ENCODE measurements at regions not wholly inside any gene's neighbourhood (a gene's known extent, or its start where the extent isn't known, plus 50 kb on each side); places are given as distances from the start of the nearest gene placed in this dataset.
"Not testable (repeated sequence)": the region's sequence is repeated elsewhere in the genome, so short reads cannot be mapped to it uniquely, and the experiment has no call there.

DNA sequence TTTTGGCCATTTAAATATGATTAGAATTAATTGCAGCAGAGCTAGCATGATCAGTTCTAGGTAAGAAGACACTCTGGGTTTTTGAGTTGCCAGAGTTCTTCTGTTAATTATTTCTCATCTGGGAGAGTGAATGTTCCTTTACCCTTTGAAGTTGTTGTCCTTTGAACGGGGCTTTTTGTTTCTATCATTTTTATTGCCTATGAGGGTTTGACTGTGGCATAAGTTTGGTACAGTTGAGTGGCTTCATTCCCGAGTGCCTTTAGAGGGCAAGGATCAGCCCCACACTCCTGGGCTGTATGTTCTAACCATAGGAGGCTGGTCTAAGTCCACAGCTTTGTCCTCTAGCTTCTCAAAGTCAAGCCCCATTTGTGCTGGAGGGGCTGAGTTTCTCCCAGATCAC, 804.3 kb downstream of the KCNJ3 start:
- TF ChIP-seq, protein P1, sequence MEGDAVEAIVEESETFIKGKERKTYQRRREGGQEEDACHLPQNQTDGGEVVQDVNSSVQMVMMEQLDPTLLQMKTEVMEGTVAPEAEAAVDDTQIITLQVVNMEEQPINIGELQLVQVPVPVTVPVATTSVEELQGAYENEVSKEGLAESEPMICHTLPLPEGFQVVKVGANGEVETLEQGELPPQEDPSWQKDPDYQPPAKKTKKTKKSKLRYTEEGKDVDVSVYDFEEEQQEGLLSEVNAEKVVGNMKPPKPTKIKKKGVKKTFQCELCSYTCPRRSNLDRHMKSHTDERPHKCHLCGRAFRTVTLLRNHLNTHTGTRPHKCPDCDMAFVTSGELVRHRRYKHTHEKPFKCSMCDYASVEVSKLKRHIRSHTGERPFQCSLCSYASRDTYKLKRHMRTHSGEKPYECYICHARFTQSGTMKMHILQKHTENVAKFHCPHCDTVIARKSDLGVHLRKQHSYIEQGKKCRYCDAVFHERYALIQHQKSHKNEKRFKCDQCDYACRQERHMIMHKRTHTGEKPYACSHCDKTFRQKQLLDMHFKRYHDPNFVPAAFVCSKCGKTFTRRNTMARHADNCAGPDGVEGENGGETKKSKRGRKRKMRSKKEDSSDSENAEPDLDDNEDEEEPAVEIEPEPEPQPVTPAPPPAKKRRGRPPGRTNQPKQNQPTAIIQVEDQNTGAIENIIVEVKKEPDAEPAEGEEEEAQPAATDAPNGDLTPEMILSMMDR (IDR thresholded peaks at IDR 0.05; ENCODE audit: unreplicated experiment) = no peak
- Mint-ChIP-seq H3K9me3 (ENCODE audit: unreplicated experiment) (no peaks in the 10 kb centered on the region), H3K27me3 (ENCODE audit: unreplicated experiment) (no peaks in the 10 kb centered on the region), H3K4me3 (ENCODE audit: unreplicated experiment) (no peak overlapping the region), H3K4me1 (ENCODE audit: unreplicated experiment) (no peaks in the 10 kb centered on the region), H3K27ac (ENCODE audit: unreplicated experiment) (no peak overlapping the region), H3K36me3 (ENCODE audit: low read depth, unreplicated experiment) (no peaks in the 10 kb centered on the region)
- no peak for DNase-seq (ENCODE audit: low spot score)

DNA sequence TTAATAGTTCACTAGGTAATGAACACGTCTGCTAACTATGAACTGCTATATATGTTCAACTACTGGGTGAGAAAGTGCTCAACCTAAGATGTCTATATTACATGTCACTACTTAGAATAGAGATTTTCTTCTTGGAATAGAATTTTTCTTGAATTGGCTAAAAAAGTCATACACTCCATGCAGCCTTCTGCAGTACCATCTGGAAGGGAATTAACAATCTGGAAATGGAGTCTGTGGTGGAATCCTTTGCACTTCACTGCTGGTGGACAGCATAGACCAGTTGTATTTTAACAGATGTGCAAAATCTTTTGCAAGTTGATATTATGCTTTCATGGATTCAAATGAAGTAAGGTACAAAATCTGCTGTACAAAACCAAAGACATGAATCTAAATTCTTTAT, 799.6 kb downstream of the KCNJ3 start:
- H3K4me3 Mint-ChIP-seq (ENCODE audit: unreplicated experiment) = no peak overlapping the region
- DNase-seq (ENCODE audit: low spot score) = no peak
- H3K27ac Mint-ChIP-seq (ENCODE audit: unreplicated experiment) = no peak overlapping the region
- TF ChIP-seq, protein P1 (IDR thresholded peaks at IDR 0.05; ENCODE audit: unreplicated experiment) = no peak
- H3K36me3 Mint-ChIP-seq (ENCODE audit: low read depth, unreplicated experiment) = no peaks in the 10 kb centered on the region
- no peaks in the 10 kb centered on the region for H3K4me1 Mint-ChIP-seq (ENCODE audit: unreplicated experiment)
- H3K9me3 Mint-ChIP-seq (ENCODE audit: unreplicated experiment) = no peaks in the 10 kb centered on the region
- H3K27me3 Mint-ChIP-seq (ENCODE audit: unreplicated experiment) = no peaks in the 10 kb centered on the region

DNA sequence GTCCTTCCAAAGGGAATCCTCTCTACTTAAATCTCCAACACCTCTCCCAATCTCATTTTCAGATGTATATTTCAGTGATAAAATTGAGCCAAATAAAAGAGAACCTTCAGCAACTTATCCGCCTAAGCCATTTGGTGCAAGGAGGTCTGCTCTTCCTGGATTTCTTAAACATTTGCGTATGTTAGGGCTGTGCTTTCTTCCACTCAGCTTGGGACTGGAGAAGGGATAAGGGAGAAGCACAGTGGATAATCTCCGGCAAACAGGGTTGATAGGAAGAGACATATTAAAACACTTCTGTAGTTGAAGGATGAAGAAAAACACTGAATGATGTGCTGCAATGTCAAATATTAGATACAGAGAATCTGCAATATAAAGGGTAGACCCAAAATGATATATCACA, 796.2 kb downstream of the KCNJ3 start:
- DNase-seq (ENCODE audit: low spot score) = no peak
- H3K36me3 Mint-ChIP-seq (ENCODE audit: low read depth, unreplicated experiment) = no peaks in the 10 kb centered on the region
- no peaks in the 10 kb centered on the region for H3K4me1 Mint-ChIP-seq (ENCODE audit: unreplicated experiment)
- no peak overlapping the region for H3K4me3 Mint-ChIP-seq (ENCODE audit: unreplicated experiment)
- TF ChIP-seq, protein P1 (IDR thresholded peaks at IDR 0.05; ENCODE audit: unreplicated experiment) = no peak
- no peaks in the 10 kb centered on the region for H3K9me3 Mint-ChIP-seq (ENCODE audit: unreplicated experiment)
- no peaks in the 10 kb centered on the region for H3K27me3 Mint-ChIP-seq (ENCODE audit: unreplicated experiment)
- no peak overlapping the region for H3K27ac Mint-ChIP-seq (ENCODE audit: unreplicated experiment)

- DNase-seq (ENCODE audit: low spot score) = no peak
- no peaks in the 10 kb centered on the region for H3K36me3 Mint-ChIP-seq (ENCODE audit: low read depth, unreplicated experiment)
- no peak overlapping the region for H3K4me3 Mint-ChIP-seq (ENCODE audit: unreplicated experiment)
- H3K4me1 Mint-ChIP-seq (ENCODE audit: unreplicated experiment) = no peaks in the 10 kb centered on the region
- no peak overlapping the region for H3K27ac Mint-ChIP-seq (ENCODE audit: unreplicated experiment)
- TF ChIP-seq, protein P1 (IDR thresholded peaks at IDR 0.05; ENCODE audit: unreplicated experiment) = no peak
- no peaks in the 10 kb centered on the region for H3K9me3 Mint-ChIP-seq (ENCODE audit: unreplicated experiment)
- no peaks in the 10 kb centered on the region for H3K27me3 Mint-ChIP-seq (ENCODE audit: unreplicated experiment)
Measured at GRCh38 chr2:155485141-155485842, 786.8 kb downstream of the KCNJ3 start.

DNA sequence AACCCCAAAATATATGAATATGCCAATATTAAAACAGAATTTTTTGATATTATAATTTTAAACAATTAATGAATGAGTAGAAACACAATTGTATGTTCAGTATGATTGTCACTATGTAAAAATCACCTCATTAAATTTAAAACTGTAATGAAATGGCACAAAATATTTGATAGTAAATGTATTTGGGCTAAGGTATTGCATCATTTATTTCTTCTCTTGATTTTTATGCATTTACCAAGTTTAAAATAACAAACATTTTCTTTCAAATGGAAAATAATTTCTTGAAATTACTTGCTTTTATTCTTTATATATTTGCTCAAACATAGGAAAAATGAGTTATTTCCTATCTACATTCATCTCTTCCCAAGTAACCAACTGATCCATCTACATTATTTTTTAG, 782.6 kb downstream of the KCNJ3 start:
- Mint-ChIP-seq H3K4me3 (ENCODE audit: unreplicated experiment) (no peak overlapping the region), H3K36me3 (ENCODE audit: low read depth, unreplicated experiment) (no peaks in the 10 kb centered on the region), H3K27me3 (ENCODE audit: unreplicated experiment) (peaks cover 3% of the 10 kb centered on the region), H3K9me3 (ENCODE audit: unreplicated experiment) (no peaks in the 10 kb centered on the region), H3K27ac (ENCODE audit: unreplicated experiment) (no peak overlapping the region), H3K4me1 (ENCODE audit: unreplicated experiment) (no peaks in the 10 kb centered on the region)
- TF ChIP-seq, protein P1 (IDR thresholded peaks at IDR 0.05; ENCODE audit: unreplicated experiment) = no peak
- no peak for DNase-seq (ENCODE audit: low spot score)

DNA sequence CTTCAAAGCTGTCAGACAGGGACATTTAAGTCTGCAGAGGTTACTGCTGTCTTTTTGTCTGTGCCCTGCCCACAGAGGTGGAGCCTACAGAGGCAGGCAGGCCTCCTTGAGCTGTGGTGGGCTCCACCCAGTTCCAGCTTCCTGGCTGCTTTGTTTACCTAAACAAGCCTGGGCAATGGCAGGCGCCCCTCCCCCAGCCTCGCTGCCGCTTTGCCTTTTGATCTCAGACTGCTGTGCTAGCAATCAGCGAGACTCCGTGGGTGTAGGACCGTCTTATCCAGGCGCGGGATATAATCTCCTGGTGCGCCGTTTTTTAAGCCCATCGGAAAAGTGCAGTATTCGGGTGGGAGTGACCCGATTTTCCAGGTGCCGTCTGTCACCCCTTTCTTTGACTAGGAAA, 773.5 kb downstream of the KCNJ3 start:
- H3K9me3 Mint-ChIP-seq (ENCODE audit: unreplicated experiment); H3K27me3 Mint-ChIP-seq (ENCODE audit: unreplicated experiment); H3K4me3 Mint-ChIP-seq (ENCODE audit: unreplicated experiment); H3K4me1 Mint-ChIP-seq (ENCODE audit: unreplicated experiment); DNase-seq (ENCODE audit: low spot score); H3K27ac Mint-ChIP-seq (ENCODE audit: unreplicated experiment); H3K36me3 Mint-ChIP-seq (ENCODE audit: low read depth, unreplicated experiment): not testable (repeated sequence)
